ENCODE measurements at regions not wholly inside any gene's neighbourhood (a gene's known extent, or its start where the extent isn't known, plus 50 kb on each side); places are given as distances from the start of the nearest gene placed in this dataset.
A peak's percentile ranks its signal among the peaks of the same experiment; 100 is the strongest.

DNA sequence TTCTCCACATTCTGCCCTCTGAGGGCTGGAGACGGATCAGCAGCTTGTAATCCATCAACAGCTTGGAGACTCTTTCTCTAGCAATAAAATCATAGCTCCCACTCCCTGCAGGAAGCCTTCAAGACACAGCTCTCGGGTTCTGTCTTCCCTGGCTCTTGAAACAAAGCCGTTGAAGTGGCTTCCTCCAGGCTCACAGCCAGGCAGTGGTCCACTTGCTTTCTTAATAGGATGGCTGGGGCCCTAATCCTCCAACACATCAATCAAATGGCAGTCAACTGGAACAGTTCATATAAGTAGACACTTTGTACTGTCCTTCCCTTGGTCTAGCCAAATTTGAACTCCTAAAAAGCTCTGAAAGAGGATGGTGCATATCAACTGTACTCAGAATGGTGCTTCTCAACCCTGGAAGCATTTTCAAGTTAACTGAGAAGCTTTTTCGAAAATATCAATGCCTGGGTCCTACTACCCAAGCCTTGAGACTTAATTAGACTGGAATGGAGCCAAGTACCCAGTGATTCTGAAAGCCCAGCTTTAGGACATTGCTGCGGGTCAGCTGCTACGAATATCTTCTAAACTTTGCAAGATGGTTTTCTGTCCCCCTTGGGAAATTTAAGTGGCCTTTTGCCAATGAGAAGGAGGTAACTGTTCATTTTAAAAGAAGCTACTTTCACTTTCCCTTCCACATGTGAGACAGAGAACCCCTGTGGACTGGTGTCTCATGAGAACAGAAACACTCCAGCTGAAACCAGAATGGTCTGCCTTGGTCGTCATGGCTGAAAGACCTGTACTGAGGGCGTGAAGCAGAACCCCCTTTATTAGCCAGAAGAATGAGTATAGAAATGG, 74.7 kb downstream of the SC5D start:
- Histone ChIP-seq H3K4me1 (ENCODE audit: insufficient read depth, low read length) (no peaks in the 10 kb centered on the region), H3K79me2 (ENCODE audit: insufficient read depth, low read length) (no peaks in the 10 kb centered on the region), H3K4me2 (ENCODE audit: insufficient read depth, low read length) (peak overlapping the region; percentile 45), H4K20me1 (ENCODE audit: insufficient read depth, low read length) (no peaks in the 10 kb centered on the region), H3K9me3 (ENCODE audit: low read depth, low read length) (no peaks in the 10 kb centered on the region), H3K27ac (ENCODE audit: low read depth, low read length) (no peak overlapping the region), H3K4me3 (ENCODE audit: insufficient read depth, low read length) (no peak overlapping the region), H3K27me3 (ENCODE audit: insufficient read depth, low read length) (peaks cover 14% of the 10 kb centered on the region), H3K36me3 (ENCODE audit: insufficient read depth, low read length) (no peaks in the 10 kb centered on the region), H2AFZ (ENCODE audit: low read length) (no peak overlapping the region)
- TF ChIP-seq, protein P1, sequence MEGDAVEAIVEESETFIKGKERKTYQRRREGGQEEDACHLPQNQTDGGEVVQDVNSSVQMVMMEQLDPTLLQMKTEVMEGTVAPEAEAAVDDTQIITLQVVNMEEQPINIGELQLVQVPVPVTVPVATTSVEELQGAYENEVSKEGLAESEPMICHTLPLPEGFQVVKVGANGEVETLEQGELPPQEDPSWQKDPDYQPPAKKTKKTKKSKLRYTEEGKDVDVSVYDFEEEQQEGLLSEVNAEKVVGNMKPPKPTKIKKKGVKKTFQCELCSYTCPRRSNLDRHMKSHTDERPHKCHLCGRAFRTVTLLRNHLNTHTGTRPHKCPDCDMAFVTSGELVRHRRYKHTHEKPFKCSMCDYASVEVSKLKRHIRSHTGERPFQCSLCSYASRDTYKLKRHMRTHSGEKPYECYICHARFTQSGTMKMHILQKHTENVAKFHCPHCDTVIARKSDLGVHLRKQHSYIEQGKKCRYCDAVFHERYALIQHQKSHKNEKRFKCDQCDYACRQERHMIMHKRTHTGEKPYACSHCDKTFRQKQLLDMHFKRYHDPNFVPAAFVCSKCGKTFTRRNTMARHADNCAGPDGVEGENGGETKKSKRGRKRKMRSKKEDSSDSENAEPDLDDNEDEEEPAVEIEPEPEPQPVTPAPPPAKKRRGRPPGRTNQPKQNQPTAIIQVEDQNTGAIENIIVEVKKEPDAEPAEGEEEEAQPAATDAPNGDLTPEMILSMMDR (IDR thresholded peaks at IDR 0.05; ENCODE audit: extremely low read depth, low read depth, low read length), result no peak
- DNase-seq (ENCODE audit: insufficient read length, low spot score, missing footprints), result peak; percentile 44

DNA sequence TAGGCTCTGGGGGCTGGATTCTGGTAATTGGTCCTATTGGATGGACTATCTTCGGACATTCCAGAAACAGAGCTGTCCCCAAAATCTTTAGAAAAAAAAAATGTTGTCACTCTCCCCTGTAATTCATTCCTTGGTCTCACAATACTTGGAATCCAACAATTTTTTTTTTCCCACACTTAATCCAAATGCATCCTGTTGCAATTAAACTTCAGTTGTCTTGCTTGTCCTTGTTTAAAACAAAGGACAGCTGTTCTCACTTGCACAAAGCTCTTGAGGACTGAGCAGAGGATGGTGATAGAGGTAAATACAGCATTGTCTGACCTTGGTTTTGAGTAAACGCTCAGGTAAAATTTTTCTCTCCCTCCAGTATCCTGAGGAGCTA, 75.3 kb downstream of the SC5D start:
- no peak for DNase-seq (ENCODE audit: insufficient read length, low spot score, missing footprints)
- TF ChIP-seq, protein P1 (IDR thresholded peaks at IDR 0.05; ENCODE audit: extremely low read depth, low read depth, low read length), result no peak
- no peaks in the 10 kb centered on the region for H3K9me3 ChIP-seq (ENCODE audit: low read depth, low read length)
- no peak overlapping the region for H3K4me3 ChIP-seq (ENCODE audit: insufficient read depth, low read length)
- peaks cover 14% of the 10 kb centered on the region for H3K27me3 ChIP-seq (ENCODE audit: insufficient read depth, low read length)
- no peaks in the 10 kb centered on the region for H4K20me1 ChIP-seq (ENCODE audit: insufficient read depth, low read length)
- H3K79me2 ChIP-seq (ENCODE audit: insufficient read depth, low read length), result no peaks in the 10 kb centered on the region
- H3K27ac ChIP-seq (ENCODE audit: low read depth, low read length), result no peak overlapping the region
- H3K4me2 ChIP-seq (ENCODE audit: insufficient read depth, low read length), result peak overlapping the region; percentile 45
- no peaks in the 10 kb centered on the region for H3K36me3 ChIP-seq (ENCODE audit: insufficient read depth, low read length)
- H2AFZ ChIP-seq (ENCODE audit: low read length), result no peak overlapping the region
- H3K4me1 ChIP-seq (ENCODE audit: insufficient read depth, low read length), result no peaks in the 10 kb centered on the region

DNA sequence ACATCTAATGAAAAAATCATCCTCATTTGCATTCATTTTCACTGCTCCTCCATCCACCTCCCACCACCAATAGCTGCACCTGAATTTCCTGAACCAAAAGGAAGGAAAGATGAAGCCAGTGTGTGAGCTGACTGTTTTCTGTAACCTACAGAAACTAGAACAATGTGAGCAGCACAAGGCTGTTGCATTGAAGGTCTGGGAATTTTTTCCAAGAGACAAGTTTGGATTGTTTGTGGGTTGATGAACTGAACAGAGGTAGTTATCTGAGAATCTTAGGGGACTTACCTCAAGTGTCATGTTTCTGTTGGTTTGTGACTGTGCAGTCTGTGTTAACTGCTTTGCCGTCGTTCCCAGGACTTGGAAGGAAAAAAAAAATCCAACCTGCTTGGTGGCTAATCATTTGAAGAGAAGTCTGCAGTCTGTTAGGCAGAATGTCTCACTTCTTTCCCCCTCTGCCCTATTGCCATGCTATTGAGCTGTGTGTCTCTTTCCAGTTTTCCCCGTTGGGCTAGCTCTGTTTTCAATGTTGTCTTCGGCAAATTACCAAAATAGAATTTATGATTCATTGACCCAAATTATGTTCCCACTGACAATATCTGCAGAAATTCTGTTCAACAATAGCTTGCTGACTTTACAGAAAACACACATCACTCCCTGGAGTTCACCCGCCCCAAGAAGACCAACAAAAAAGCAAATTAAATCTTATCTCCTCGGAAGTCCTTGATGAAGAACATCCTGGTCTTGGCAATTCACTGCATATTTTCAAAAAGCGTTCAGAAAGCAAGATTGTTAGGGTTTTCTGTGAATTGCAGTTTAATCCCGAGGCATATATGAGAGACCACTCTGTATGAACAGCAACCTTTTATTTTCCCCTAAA, 76.0 kb downstream of the SC5D start:
- Histone ChIP-seq H3K4me2 (ENCODE audit: insufficient read depth, low read length) (no peak overlapping the region), H3K27ac (ENCODE audit: low read depth, low read length) (no peak overlapping the region), H3K27me3 (ENCODE audit: insufficient read depth, low read length) (peaks cover 14% of the 10 kb centered on the region), H3K9me3 (ENCODE audit: low read depth, low read length) (no peaks in the 10 kb centered on the region), H3K4me1 (ENCODE audit: insufficient read depth, low read length) (no peaks in the 10 kb centered on the region), H3K36me3 (ENCODE audit: insufficient read depth, low read length) (no peaks in the 10 kb centered on the region), H3K4me3 (ENCODE audit: insufficient read depth, low read length) (no peak overlapping the region), H3K79me2 (ENCODE audit: insufficient read depth, low read length) (no peaks in the 10 kb centered on the region), H4K20me1 (ENCODE audit: insufficient read depth, low read length) (no peaks in the 10 kb centered on the region), H2AFZ (ENCODE audit: low read length) (no peak overlapping the region)
- TF ChIP-seq, protein P1 (IDR thresholded peaks at IDR 0.05; ENCODE audit: extremely low read depth, low read depth, low read length), result no peak
- no peak for DNase-seq (ENCODE audit: insufficient read length, low spot score, missing footprints)

DNA sequence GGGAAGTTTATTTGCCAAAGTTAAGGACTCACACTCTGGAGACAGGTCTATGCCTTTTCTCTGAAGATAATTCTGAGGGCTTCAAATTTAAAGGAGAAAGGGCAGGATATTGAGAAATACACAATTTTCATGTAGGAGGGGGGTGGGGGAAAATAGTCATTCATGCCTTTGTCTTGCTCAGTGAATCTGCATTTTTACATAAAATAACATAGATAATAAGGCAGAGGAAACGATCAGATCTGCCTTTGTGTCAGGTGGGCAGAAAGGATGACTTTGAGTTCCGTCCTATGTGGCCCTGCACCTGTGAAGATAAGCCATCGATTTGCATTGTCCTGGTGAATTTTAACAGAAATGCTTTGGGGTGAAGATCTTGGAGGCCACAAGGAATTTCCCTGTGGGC, 76.8 kb downstream of the SC5D start:
- H4K20me1 ChIP-seq (ENCODE audit: insufficient read depth, low read length), result no peaks in the 10 kb centered on the region
- H3K79me2 ChIP-seq (ENCODE audit: insufficient read depth, low read length), result no peaks in the 10 kb centered on the region
- DNase-seq (ENCODE audit: insufficient read length, low spot score, missing footprints), result no peak
- H3K4me3 ChIP-seq (ENCODE audit: insufficient read depth, low read length), result no peak overlapping the region
- TF ChIP-seq, protein P1 (IDR thresholded peaks at IDR 0.05; ENCODE audit: extremely low read depth, low read depth, low read length), result no peak
- H3K4me1 ChIP-seq (ENCODE audit: insufficient read depth, low read length), result no peaks in the 10 kb centered on the region
- no peak overlapping the region for H3K27ac ChIP-seq (ENCODE audit: low read depth, low read length)
- no peaks in the 10 kb centered on the region for H3K9me3 ChIP-seq (ENCODE audit: low read depth, low read length)
- no peak overlapping the region for H2AFZ ChIP-seq (ENCODE audit: low read length)
- no peak overlapping the region for H3K4me2 ChIP-seq (ENCODE audit: insufficient read depth, low read length)
- H3K27me3 ChIP-seq (ENCODE audit: insufficient read depth, low read length), result peaks cover 14% of the 10 kb centered on the region
- no peaks in the 10 kb centered on the region for H3K36me3 ChIP-seq (ENCODE audit: insufficient read depth, low read length)
